ENCODE measurements at regions not wholly inside any gene's neighbourhood (a gene's known extent, or its start where the extent isn't known, plus 50 kb on each side); places are given as distances from the start of the nearest gene placed in this dataset.

DNA sequence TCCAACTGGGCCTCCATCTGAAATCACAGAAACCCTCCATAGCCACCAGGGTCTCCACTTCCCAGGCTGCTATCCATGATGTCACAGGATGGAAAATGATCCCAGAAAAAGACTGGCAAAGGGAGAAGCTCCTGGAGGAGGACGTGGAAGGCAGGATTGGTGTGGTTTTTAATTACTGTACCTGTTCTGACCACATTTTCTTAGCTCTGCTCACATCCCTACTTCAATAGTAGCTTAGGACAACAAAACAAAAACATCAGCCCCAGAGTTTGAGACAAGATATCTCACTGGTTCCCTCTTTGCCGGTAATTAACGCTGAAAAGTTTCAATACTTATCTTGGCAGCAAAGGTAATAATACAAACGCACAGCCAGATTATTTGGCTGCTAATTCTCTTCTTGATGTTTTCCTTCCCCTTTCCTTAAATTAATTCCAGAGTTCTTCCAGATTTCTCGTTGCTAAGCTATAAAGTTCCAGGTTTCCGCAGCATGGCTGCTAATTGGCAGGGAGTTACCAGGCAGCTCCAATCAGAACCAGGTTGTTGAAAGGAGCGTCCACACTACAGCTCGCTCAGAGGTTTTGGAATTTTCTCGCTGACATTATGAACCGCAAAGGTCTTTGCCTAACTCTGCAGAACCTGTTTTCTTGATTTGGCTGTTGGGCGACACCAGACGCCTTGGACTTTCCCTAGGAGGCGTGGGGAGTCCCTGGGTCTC is 263.4 kb downstream of the MRTFB start:
- no peak for DNase-seq

DNA sequence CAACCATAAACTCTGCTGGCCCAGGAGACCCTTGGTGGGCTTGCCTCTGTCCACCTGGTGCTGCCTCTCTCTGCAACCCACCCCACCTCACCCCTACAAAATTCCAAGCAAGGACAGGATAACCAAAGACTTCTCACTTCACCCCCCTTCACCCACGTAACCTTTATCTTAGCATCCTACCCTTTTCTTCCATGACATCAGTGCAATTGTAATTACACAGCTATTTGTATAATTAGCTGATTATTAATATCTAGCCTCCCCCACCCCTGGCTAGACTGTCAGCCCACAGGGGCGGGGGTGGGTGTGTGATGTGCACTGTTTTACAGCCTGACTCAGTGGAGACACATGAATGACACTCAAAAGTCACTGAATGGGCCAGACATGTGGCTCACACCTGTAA is 262.2 kb downstream of the MRTFB start:
- no peak for DNase-seq

DNA sequence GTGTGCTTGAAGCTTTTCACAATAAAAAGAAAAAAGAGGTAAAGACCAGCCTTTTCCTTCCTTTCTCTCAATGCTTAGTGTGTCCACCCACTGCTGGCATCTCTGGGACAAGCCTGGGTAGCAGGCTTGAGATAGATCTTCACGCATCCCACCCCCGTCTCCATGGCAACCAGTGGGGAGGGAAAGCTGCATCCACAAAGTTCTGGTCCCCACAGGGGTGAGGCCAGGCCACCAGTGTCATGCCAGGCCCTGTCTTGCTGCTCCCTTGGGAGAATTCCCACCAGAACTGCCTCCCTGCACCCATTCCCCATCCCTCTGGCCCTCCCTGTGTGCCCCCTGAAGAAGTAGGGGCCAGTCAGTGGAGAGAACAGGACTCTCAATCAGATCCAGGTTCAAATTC is 259.9 kb downstream of the MRTFB start:
- no peak for DNase-seq

DNA sequence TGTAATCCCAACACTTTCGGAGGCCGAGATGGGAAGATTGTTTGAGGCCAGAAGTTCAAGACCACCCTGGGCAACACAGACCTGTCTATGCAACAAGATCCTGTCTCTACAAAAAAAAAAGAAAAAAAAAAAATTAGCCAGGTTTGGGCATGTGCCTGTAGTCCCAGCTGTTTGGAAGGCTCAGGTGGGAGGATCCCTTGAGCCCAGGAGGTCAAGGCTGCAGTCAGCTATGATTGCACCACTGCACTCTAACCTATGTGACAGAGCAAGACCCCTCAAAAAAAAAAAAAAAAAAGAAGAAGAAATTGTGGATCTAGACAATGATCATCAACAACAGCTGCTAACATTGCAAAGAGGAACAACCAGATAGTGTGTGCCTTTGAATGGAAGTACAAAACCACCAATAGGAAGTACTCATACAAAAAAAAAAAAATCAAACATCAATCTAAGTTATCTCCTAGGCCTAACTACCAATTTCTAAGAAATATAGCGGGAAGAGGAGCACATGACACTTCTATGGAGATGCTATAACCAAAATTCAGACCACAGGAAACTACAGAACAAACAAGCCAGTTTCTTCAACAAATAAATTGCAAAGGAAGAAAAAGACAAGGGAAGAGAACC is 258.7 kb downstream of the MRTFB start:
- no peak for DNase-seq

DNA sequence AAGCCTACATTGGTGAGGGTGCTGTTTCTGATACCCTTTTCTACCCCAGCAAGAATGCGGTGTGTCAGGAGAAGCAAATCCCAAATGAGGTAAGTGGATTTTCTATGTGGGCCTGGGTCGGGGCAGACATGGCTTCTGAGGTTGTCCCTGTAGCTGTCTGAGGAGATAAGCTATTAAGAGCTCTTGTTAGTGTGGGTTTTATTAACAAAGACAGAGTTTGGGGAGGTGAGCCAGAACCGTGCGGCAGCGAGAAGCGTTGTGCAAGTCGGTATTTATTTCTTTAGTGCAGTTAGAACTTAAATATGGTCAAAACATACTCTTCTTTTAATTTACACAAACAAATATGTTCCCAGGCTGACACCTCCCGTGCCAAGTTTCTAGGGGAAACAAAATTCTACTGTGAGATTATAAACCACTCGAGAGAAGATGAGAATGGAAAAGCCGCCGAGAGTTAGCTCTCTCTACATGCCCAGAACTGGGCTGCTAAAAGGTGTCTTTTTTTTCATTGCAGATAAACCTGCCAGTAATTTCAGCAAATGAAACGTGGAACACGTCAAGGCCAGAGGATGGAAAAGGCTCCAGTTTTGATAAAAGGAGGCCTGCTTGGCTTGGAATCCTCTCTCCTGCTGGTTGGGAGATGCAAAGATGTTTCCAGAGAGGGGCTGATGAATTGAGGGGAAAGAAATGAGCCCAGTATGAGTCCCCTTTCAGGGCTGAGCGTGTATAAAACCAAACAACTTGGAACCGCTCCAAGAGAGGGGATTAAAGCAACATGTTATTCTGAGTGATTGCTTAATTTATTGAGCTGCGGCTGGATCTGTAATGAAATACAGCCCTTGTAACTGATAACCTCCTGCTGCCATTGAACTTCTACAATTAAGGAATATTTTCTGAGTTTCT is 254.6 kb downstream of the MRTFB start:
- DNase-seq = no peak

DNA sequence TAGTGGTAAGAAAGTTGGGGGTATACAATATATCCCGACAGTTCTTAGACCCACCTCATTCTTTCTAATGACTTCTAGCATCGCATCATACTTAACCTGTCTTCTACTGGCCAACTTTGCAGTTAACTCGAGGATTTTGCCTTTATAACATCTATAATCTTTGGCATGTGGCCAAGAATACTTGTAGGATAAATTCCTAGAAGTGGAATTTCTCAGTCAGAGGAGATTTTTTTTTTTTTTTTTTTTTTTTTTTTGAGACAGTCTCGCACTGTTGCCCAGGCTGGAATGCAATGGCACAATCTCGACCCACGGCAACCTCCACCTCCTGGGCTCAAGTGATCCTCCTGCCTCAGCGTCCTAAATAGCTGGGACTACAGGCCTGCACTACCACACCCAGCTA is 253.5 kb downstream of the MRTFB start:
- no peak for DNase-seq

DNA sequence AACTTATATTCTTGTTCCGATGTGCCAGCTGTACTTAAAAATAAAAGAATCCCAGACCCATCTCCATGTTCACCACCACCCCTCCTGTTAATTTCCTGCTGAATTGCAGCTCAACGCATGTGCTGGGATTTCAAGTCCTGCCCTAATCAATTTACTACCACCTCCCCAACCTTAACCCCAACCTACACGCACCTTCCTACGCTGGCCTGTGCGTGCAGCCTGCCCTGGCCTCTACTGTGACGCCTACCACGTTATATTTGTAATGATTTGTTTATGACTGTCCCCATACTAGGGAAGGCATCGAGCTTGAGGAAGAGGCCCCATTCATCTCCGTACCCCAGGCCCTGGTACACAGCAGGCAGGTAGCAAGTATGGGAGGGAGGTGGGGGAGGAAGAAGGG is 251.1 kb downstream of the MRTFB start:
- no peak for DNase-seq

DNA sequence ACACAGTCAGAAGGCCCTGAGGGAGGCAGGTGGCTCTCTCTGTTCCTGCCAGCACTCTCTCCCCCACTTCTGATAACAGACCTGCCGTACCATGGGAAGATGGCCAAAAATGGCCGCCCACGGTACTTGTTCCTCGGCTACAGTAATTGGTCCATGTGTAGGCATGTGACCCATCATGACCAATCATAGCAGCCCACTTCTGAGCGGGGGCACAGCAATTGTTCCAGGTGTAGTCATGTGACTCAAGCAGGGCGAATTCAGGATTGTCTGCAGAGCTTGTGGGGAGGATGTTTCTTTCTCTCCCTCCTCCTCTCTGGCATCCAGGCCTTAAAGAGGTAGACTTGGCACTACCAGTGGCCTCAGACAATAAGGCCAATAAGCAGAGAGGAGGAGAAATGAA is 250.4 kb downstream of the MRTFB start:
- DNase-seq = peak in 1 of 2 experiments; percentile 18

DNA sequence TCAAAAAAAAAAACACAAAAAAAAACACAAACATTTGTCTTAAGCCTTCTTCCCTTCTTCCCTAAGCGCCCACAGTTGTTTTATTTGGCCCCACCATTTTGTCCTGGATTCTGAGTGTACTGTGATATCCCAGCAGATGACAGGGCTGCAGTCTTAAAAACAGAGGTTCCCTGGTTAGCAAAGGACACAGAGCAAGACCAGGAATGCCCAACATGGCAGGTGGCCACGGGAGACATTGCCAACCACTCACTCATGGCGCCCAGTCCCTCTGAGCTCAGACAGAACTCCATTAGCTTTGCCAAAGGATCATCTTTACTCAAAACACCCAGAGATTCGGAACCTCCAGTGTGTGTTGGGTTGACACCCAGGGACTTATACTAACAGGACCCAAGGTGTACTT is 249.3 kb downstream of the MRTFB start:
- no peak for DNase-seq
